HEK293T (cell line): ENCODE measurements at regions not wholly inside any gene's neighbourhood (a gene's known extent, or its start where the extent isn't known, plus 50 kb on each side); places are given as distances from the start of the nearest gene placed in this dataset.

ENCODE experiments used
- ARNT ChIP-seq: fragments of 450-650 bp; IDR thresholded peaks from 2 replicates; pipeline ENCODE4 v1.6.1; 2017; ENCODE audit warnings: mild to moderate bottlenecking
- BHLHE40 ChIP-seq: fragments of 450-650 bp; IDR thresholded peaks from 2 replicates; pipeline ENCODE4 v1.6.1; 2016; ENCODE audit warnings: mild to moderate bottlenecking, moderate library complexity, borderline replicate concordance
- CTBP1 ChIP-seq: fragments of 450-650 bp; IDR thresholded peaks from 2 replicates; pipeline ENCODE4 v1.6.1; 2016; ENCODE audit warnings: borderline replicate concordance
- ELF4 ChIP-seq: fragments of 450-650 bp; IDR thresholded peaks from 2 replicates; pipeline ENCODE4 v1.6.1; 2017; ENCODE audit warnings: antibody characterized with exemption
- FOXA1 ChIP-seq: fragments of 450-650 bp; IDR thresholded peaks from 2 replicates; pipeline ENCODE4 v1.6.1; 2016; ENCODE audit warnings: mild to moderate bottlenecking
- FOXK2 ChIP-seq: fragments of 450-650 bp; IDR thresholded peaks from 2 replicates; pipeline ENCODE4 v1.6.1; 2016; ENCODE audit warnings: mild to moderate bottlenecking
- FOXM1 ChIP-seq: fragments of 450-650 bp; IDR thresholded peaks from 2 replicates; pipeline ENCODE4 v1.6.1; 2017; ENCODE audit warnings: mild to moderate bottlenecking, borderline replicate concordance
- L3MBTL2 ChIP-seq: fragments of 450-650 bp; conservative IDR thresholded peaks from 2 replicates; pipeline ENCODE4 v1.6.1; 2016; ENCODE audit warnings: mild to moderate bottlenecking
- LEF1 ChIP-seq: fragments of 450-650 bp; IDR thresholded peaks from 2 replicates; pipeline ENCODE4 v1.6.1; 2017; ENCODE audit warnings: mild to moderate bottlenecking, borderline replicate concordance
- NFRKB ChIP-seq: fragments of 450-650 bp; IDR thresholded peaks from 2 replicates; pipeline ENCODE4 v1.6.1; 2016; ENCODE audit warnings: mild to moderate bottlenecking, moderate library complexity
- SP1 ChIP-seq: fragments of 450-650 bp; IDR thresholded peaks from 2 replicates; pipeline ENCODE4 v1.6.1; 2017
- SUZ12 ChIP-seq: fragments of 450-650 bp; IDR thresholded peaks from 2 replicates; pipeline ENCODE4 v1.6.1; 2016; ENCODE audit warnings: mild to moderate bottlenecking
- TARDBP ChIP-seq: fragments of 450-650 bp; IDR thresholded peaks from 2 replicates; pipeline ENCODE4 v1.6.1; 2016
- TF ChIP-seq, protein P1 (sequence below): fragments of 450-650 bp; IDR thresholded peaks from 2 replicates; pipeline ENCODE4 v1.6.1; 2016

DNA sequence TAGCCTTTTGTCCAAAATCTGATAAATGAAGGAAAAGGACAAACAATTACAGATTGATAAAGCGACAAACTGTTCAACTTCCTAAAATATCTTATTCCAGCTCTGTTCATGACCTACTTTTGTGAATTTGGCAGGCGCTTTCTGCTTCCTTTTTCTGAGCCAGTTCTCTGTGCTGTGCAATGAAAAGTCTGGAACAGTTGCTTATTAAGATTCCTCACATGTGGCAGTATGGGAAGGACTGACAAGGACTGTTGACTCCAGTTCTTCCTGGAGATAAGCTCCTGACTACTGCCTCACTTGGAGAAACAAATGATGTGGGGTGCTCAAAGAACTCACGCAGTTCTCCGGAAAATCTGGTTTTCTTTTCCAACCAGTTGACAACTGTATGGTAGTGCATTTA is 58.3 kb upstream of the ANP32D start:
- TF ChIP-seq SUZ12 (no peak), SP1 (no peak), LEF1 (no peak), BHLHE40 (no peak), TARDBP (no peak), FOXM1 (no peak), FOXK2 (no peak), L3MBTL2 (no peak), NFRKB (no peak), ELF4 (no peak), CTBP1 (no peak), FOXA1 (no peak), ARNT (no peak)
- TF ChIP-seq, protein P1, sequence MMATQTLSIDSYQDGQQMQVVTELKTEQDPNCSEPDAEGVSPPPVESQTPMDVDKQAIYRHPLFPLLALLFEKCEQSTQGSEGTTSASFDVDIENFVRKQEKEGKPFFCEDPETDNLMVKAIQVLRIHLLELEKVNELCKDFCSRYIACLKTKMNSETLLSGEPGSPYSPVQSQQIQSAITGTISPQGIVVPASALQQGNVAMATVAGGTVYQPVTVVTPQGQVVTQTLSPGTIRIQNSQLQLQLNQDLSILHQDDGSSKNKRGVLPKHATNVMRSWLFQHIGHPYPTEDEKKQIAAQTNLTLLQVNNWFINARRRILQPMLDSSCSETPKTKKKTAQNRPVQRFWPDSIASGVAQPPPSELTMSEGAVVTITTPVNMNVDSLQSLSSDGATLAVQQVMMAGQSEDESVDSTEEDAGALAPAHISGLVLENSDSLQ: no peak
